ENCODE measurements at regions not wholly inside any gene's neighbourhood (a gene's known extent, or its start where the extent isn't known, plus 50 kb on each side); places are given as distances from the start of the nearest gene placed in this dataset.
"Not testable (repeated sequence)": the region's sequence is repeated elsewhere in the genome, so short reads cannot be mapped to it uniquely, and the experiment has no call there.

DNA sequence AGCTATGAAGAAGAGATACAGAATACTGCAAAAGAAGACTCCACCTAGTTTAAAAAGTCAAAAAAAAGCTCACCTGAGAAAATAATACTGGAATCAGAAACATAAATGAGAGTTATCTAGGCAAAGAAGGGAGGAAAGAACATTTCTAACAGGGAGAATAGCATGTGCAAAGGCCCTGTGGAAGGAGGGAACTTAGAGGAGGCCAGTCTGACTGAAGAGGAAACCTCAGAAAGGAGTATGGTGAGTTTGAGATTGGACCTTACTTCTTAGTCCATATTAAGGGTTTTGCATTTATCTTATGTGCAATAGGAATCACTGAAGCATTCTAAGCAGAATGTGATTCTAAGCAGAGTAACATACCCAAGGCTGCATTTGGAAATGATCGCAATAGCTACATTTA, 193.2 kb downstream of the LNPK start:
- no peak overlapping the region for H3K27ac Mint-ChIP-seq
- peaks cover 8% of the 10 kb centered on the region for H3K27me3 Mint-ChIP-seq
- no peaks in the 10 kb centered on the region for H3K4me1 Mint-ChIP-seq (ENCODE audit: low read depth)
- no peaks in the 10 kb centered on the region for H3K9me3 Mint-ChIP-seq
- no peak for DNase-seq
- H3K36me3 Mint-ChIP-seq (ENCODE audit: low read depth) = no peaks in the 10 kb centered on the region
- no peak overlapping the region for H3K4me3 Mint-ChIP-seq

DNA sequence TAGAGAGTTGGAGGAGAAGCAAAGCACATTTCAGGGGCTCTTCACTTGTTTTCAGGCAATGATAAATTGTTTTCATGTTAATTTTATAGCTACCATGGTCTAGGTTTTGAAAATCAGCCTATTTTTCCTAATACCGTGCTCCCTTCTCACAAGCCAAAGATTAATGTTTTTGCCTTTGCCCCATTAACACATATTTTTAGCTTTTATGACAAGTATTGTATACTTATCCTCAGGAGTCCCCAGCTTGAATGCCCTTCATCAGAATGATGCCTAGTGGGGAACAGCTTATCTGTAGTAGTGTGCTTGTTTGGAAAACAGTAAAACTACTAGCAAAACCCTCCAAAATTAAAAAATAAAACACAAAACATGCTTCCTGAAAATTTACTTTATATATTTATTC, 194.0 kb downstream of the LNPK start:
- H3K4me1 Mint-ChIP-seq (ENCODE audit: low read depth) = no peaks in the 10 kb centered on the region
- no peak overlapping the region for H3K27ac Mint-ChIP-seq
- H3K9me3 Mint-ChIP-seq = no peaks in the 10 kb centered on the region
- no peak for DNase-seq
- no peak overlapping the region for H3K4me3 Mint-ChIP-seq
- no peaks in the 10 kb centered on the region for H3K36me3 Mint-ChIP-seq (ENCODE audit: low read depth)
- peaks cover 8% of the 10 kb centered on the region for H3K27me3 Mint-ChIP-seq

DNA sequence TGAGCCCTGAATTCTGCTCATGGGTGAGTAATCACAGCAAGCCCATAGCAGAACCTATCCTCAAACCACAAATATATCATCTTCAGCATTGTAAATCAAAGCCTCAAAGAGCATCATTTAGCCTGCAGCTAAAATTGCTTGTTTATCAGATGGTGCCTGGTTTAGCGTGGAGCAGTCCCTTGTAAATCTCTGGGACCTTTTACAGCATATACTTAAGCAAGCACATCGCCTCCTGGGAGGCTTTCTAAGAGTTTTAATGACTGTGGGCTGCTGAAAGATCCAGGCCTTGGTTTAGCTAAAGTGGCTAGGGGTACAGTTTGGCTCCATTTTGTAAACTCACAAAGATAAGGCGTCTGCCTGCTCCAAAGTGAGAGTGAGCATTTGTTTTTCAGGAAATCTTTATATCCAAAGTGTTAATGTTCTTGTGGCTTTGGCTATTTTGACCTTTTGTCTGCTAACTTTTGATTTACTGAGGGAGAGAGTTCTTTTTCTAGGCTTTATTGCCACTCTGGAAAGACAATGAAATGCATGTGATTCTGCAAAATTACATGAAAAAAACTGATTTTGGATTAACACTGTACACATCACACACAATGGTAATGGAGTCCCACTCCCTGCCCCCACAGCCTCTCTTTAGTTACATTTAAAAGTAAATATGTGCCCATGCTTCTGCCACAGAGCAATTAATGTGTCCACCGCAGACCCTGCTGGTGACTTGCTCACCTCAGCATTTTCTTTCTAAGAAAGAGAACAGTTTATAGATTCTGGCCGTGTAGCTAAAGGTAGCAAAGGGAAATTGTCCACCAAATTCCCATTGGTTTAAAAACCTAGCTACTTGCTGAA, 194.8 kb downstream of the LNPK start:
- no peak for DNase-seq
- H3K9me3 Mint-ChIP-seq = no peaks in the 10 kb centered on the region
- no peaks in the 10 kb centered on the region for H3K36me3 Mint-ChIP-seq (ENCODE audit: low read depth)
- H3K27me3 Mint-ChIP-seq = peaks cover 8% of the 10 kb centered on the region
- no peak overlapping the region for H3K27ac Mint-ChIP-seq
- no peaks in the 10 kb centered on the region for H3K4me1 Mint-ChIP-seq (ENCODE audit: low read depth)
- H3K4me3 Mint-ChIP-seq = no peak overlapping the region

DNA sequence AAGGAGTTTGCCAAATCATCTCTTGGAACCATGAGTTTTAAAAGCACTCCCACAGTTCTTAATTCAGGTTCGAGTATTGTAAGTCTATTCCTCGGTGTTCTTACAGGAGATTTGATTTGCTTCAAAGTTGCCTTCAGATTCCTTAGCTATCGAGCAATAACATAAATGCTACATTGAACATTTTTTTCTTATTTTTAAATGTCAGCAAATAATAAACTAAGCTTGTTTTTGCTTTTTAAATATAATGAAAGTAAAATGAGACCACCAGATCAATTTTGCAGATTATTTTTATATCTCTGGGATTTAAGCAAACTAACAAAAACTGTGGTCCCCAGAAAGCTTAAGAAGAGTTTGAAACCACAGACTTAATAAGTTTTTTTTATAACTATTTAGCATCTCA, 195.5 kb downstream of the LNPK start:
- Mint-ChIP-seq H3K4me1 (ENCODE audit: low read depth) (no peaks in the 10 kb centered on the region), H3K27ac (no peak overlapping the region), H3K4me3 (no peak overlapping the region), H3K36me3 (ENCODE audit: low read depth) (no peaks in the 10 kb centered on the region), H3K9me3 (no peaks in the 10 kb centered on the region), H3K27me3 (peaks cover 8% of the 10 kb centered on the region)
- no peak for DNase-seq

DNA sequence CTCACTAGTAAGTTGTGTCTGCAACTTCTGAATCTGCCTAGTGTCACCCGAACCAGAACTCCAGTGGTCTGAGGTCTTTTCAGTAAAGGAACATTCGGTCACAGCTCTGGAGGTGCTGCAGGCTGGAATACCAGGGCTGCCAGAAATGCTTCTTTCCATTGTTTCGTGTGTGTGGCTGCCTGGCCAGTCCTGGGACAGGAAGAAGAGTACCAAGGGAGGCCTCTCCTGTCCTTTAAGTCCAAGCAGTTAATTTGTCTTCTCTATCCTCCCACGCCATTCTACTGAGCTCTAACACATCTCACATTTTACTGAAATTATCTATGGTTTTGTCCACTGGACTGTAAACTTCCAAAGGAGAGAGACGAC, 196.0 kb downstream of the LNPK start:
- Mint-ChIP-seq H3K9me3 (no peaks in the 10 kb centered on the region), H3K4me1 (ENCODE audit: low read depth) (no peaks in the 10 kb centered on the region), H3K36me3 (ENCODE audit: low read depth) (no peaks in the 10 kb centered on the region), H3K4me3 (no peak overlapping the region), H3K27me3 (peaks cover 8% of the 10 kb centered on the region), H3K27ac (no peak overlapping the region)
- no peak for DNase-seq

DNA sequence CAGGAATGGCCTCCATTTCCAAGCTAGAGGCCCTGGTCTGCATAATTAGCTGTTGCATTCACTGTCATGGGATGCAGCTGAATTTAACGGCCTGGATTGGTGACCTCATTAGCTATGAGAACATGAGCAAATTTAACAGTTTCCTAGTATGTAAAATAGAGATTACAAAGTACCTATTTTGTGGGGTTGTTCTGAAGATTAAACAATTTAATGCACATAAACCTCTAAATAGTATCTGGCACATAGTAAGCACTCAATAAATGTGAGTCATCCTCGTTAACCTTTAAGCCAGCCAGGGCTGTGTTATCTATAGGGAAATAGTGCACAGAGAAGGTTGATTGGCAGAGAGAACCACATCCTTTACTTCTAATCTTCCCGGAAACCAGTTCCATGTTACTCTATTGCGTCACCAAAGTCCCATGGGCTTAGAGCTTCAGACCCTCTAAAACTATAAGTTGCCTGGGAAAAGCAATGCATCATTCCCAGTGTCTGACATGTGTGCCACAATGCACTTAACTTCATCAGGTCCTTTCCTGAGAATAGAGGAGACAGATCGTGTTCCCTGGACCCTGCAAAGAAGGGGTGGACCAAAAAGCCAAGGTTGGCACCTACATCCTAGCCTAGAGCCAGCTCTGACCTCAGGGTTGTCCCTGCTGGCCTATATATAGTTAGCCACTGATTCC, 196.5 kb downstream of the LNPK start:
- Mint-ChIP-seq H3K27ac (no peak overlapping the region), H3K27me3 (peaks cover 8% of the 10 kb centered on the region), H3K9me3 (no peaks in the 10 kb centered on the region), H3K36me3 (ENCODE audit: low read depth) (no peaks in the 10 kb centered on the region), H3K4me1 (ENCODE audit: low read depth) (no peaks in the 10 kb centered on the region), H3K4me3 (no peak overlapping the region)
- no peak for DNase-seq

DNA sequence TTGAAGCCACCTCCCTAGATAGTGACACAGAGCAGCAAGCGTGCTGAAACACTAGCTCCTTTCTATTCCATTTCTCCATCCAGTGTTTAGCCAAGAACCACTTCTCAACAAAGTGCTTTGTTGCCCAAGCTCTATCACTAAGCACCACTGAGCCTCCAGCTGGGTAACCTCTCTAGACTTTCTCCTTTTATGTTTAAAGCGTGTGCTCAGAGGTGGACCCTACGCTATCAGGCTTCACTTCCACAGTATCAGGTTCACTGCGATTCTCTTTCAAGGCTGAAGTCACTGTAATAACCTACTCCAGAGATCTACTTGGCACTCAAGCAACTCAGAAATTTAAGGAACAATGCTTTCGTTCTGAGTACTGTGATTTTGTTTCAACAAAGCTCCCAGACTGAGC, 197.9 kb downstream of the LNPK start:
- no peak overlapping the region for H3K27ac Mint-ChIP-seq
- no peaks in the 10 kb centered on the region for H3K36me3 Mint-ChIP-seq (ENCODE audit: low read depth)
- no peak overlapping the region for H3K4me3 Mint-ChIP-seq
- H3K9me3 Mint-ChIP-seq = no peaks in the 10 kb centered on the region
- DNase-seq = no peak
- H3K4me1 Mint-ChIP-seq (ENCODE audit: low read depth) = no peaks in the 10 kb centered on the region
- H3K27me3 Mint-ChIP-seq = peaks cover 8% of the 10 kb centered on the region

DNA sequence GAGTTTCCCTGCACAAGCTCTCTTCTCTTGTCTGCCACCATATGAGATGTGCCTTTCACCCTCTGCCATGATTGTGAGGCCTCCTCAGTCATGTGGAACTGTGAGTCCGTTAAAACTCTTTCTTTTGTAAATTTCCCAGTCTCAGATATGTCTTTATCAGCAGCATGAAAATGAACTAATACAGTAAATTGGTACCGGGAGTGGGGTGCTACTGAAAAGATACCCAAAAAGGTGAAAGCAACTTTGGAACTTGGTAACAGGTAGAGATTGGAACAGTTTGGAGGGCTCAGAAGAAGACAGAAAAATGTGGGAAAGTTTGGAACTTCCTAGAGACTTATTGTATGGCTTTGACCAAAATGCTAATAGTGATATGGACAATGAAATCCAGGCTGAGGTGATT, 205.6 kb downstream of the LNPK start:
- Mint-ChIP-seq H3K27me3 (peaks cover 11% of the 10 kb centered on the region), H3K9me3 (peaks cover 15% of the 10 kb centered on the region)
- H3K27ac Mint-ChIP-seq; H3K36me3 Mint-ChIP-seq (ENCODE audit: low read depth); H3K4me3 Mint-ChIP-seq; DNase-seq; H3K4me1 Mint-ChIP-seq (ENCODE audit: low read depth): not testable (repeated sequence)

DNA sequence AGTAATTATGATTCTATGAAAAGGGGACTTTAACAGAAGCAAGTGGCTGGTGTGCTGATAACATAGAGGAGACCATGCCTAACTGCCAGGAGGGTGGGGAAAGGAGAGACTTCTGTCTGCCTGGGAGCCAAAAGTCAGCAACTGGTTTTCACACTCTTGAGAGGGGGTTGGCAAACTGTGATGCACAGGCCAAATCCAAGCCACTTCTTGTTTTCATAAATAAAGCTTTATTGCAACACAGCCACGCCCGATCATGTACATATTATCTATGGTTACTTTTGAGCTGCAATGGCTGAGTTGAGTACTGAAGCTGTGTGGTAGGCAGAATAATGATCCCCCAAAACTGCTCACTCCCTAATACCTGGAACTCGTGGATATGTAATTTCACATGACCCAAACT, 208.4 kb downstream of the LNPK start:
- no peak overlapping the region for H3K27ac Mint-ChIP-seq
- no peaks in the 10 kb centered on the region for H3K36me3 Mint-ChIP-seq (ENCODE audit: low read depth)
- no peak for DNase-seq
- no peaks in the 10 kb centered on the region for H3K4me1 Mint-ChIP-seq (ENCODE audit: low read depth)
- no peak overlapping the region for H3K4me3 Mint-ChIP-seq
- peaks cover 15% of the 10 kb centered on the region for H3K9me3 Mint-ChIP-seq
- H3K27me3 Mint-ChIP-seq = peaks cover 8% of the 10 kb centered on the region

DNA sequence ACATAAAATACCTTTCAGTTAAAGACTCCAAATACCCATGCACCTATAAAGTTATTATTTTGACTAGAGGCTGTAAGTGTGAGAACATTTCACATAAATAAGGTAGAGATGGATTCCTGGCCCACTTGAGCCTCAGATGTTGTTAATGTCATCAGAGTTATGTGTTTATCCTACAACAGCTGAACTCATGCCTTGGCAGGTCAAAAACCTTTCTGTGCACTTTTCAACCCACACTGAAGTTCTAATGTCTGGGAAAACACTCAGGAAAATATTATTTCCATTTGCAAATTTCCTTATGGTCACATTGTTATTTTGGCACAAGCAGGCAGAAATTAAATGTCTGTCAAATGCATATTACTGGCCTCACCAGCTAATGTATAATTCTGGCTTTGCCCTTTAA, 209.2 kb downstream of the LNPK start:
- peaks cover 15% of the 10 kb centered on the region for H3K9me3 Mint-ChIP-seq
- H3K36me3 Mint-ChIP-seq (ENCODE audit: low read depth) = no peaks in the 10 kb centered on the region
- H3K4me3 Mint-ChIP-seq = no peak overlapping the region
- DNase-seq = no peak
- peaks cover 4% of the 10 kb centered on the region for H3K27me3 Mint-ChIP-seq
- H3K4me1 Mint-ChIP-seq (ENCODE audit: low read depth) = no peaks in the 10 kb centered on the region
- H3K27ac Mint-ChIP-seq = no peak overlapping the region

DNA sequence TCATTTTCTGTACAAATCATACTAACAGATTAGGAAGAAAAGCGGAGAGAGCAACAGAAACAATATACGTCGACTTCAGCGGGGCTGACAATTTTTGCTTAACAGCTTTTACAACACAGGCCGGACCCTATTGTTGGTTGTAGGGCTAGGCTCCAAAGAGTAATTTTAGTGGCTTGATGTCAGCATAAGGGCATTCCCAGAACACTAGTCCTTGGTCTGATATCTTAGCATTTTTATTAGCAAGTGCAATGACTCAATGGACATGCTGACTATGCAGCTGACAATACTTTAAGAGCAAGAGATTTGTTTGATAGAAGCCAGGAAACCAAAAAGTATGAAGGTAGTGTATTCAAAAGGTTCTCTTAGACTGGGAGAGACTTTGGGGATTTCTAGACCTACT, 209.9 kb downstream of the LNPK start:
- no peak for DNase-seq
- H3K9me3 Mint-ChIP-seq = peaks cover 12% of the 10 kb centered on the region
- no peak overlapping the region for H3K27ac Mint-ChIP-seq
- no peaks in the 10 kb centered on the region for H3K36me3 Mint-ChIP-seq (ENCODE audit: low read depth)
- H3K4me3 Mint-ChIP-seq = no peak overlapping the region
- peaks cover 7% of the 10 kb centered on the region for H3K27me3 Mint-ChIP-seq
- H3K4me1 Mint-ChIP-seq (ENCODE audit: low read depth) = no peaks in the 10 kb centered on the region

DNA sequence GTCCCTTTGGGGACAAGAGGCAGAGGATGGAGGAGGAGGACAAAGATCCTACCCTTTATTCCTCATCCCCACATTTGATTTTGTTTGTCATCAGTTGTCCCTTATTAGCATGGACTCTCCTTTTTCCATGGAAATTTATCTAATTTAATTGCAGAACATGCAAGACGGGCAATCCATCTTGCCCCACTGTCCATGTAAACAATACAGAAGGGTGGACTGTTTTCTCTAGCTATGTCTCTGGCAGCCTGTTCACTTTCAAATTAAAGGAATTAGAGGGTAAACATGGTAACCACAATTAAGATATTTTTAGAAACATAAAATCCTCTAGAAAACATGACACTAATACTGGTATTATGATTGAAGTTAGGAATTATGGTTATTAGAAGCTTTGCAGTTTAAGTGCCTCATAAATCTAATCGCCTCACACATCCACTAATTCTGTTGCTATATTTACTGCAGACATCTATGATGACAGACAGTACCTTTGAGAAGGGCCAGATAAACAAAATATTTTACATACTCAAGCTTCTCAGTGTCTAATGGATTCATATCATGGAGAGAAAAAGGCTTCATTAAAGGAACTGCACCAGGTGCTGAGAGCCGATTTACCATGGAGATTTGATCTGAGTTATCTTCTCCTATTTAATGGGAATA, 215.5 kb downstream of the LNPK start:
- H3K36me3 Mint-ChIP-seq (ENCODE audit: low read depth) = no peaks in the 10 kb centered on the region
- no peaks in the 10 kb centered on the region for H3K9me3 Mint-ChIP-seq

DNA sequence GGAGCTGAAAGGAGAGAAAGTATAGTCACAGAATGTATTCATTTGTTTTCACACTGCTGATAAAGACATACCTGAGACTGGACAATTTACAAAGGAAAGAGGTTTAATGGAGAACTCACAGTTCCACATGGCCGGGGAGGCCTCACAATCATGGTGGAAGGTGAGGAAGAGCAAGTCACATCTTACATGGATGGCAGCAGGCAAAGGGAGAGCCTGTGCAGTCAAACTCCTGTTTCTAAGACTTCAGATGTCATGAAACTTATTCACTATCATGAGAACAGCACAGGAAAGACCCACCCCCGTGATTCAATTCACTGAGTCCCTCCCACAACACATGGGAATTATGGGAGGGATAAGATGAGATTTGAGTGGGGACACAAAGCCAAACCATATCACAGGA, 224.7 kb downstream of the LNPK start:
- H3K9me3 Mint-ChIP-seq; H3K27me3 Mint-ChIP-seq; H3K4me1 Mint-ChIP-seq (ENCODE audit: low read depth); H3K36me3 Mint-ChIP-seq (ENCODE audit: low read depth); H3K27ac Mint-ChIP-seq; DNase-seq; H3K4me3 Mint-ChIP-seq: not testable (repeated sequence)

More for the DNA sequence above, 215.5 kb downstream of the LNPK start:
- Mint-ChIP-seq H3K27ac (no peak overlapping the region), H3K4me3 (no peak overlapping the region), H3K4me1 (ENCODE audit: low read depth) (no peaks in the 10 kb centered on the region), H3K27me3 (peaks cover 6% of the 10 kb centered on the region)
- DNase-seq = no peak

DNA sequence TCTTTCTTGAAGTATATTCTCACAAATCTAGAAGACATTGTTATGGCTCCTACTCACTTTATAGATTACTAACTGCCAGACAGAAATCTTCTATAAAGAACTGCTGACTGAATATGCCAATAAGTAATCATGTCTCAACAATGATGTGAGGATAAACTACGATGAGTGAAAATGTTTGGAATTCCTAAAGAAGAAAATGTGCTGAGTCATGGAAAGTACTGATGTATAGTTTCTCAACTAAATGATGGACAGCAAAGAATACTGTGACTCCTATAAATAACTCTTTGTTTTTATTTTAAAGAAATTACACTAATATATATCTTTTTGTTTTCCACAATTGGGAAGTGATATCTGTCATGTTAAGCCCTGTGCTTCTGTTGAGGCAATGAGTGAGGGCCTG, 232.9 kb downstream of the LNPK start:
- H3K4me3 Mint-ChIP-seq = no peak overlapping the region
- no peaks in the 10 kb centered on the region for H3K9me3 Mint-ChIP-seq
- peaks cover 4% of the 10 kb centered on the region for H3K27me3 Mint-ChIP-seq
- no peak overlapping the region for H3K27ac Mint-ChIP-seq
- no peaks in the 10 kb centered on the region for H3K4me1 Mint-ChIP-seq (ENCODE audit: low read depth)
- DNase-seq = no peak
- H3K36me3 Mint-ChIP-seq (ENCODE audit: low read depth) = no peaks in the 10 kb centered on the region

DNA sequence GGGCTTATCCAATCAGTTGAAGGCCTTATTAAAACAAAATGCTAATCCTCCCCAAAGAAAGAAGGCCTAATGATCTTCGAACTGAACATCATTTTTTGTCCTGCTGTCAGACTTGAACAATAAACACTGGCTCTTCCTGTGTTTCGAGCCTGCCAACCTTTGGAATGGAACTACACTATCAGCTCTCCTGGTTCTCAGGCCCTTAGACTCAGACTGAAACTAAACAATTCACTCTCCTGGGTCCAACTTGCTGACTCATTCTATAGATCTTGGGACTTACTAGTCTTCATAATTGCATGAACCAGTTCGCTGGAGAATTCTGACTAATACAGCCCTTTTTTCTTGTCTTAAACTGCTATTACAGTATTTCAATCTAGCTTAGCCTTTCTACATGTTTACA, 235.2 kb downstream of the LNPK start:
- H3K27me3 Mint-ChIP-seq = peaks cover 2% of the 10 kb centered on the region
- H3K27ac Mint-ChIP-seq = no peak overlapping the region
- no peak overlapping the region for H3K4me3 Mint-ChIP-seq
- no peaks in the 10 kb centered on the region for H3K9me3 Mint-ChIP-seq
- DNase-seq = no peak
- H3K36me3 Mint-ChIP-seq (ENCODE audit: low read depth) = no peaks in the 10 kb centered on the region
- no peaks in the 10 kb centered on the region for H3K4me1 Mint-ChIP-seq (ENCODE audit: low read depth)
